Astrocyte of the cerebellum (primary cell): ENCODE measurements at regions not wholly inside any gene's neighbourhood (a gene's known extent, or its start where the extent isn't known, plus 50 kb on each side); places are given as distances from the start of the nearest gene placed in this dataset.

ENCODE experiments used
- DNase-seq: peaks from one replicate; pipeline ENCODE4 v3.0.0-alpha.2; 2011; ENCODE audit warnings: low read depth
- H3K4me3 ChIP-seq: 2 replicates; pipeline ENCODE4 v1.5.1; 2011; ENCODE audit warnings: mild to moderate bottlenecking, low read depth, low read length, moderate library complexity
- CTCF ChIP-seq: IDR thresholded peaks from 2 replicates; pipeline ENCODE4 v1.5.1; 2012; ENCODE audit warnings: low read length, low read depth, moderate library complexity, mild to moderate bottlenecking; ENCODE audit errors: missing control alignments
- in situ Hi-C: cut with HindIII; loops from 2 replicates; pipeline ENCODE4 v1.10.0; 2017; ENCODE audit warnings: low sequenced_read_pairs

GRCh38 chr4:14333616-14334015 lies 668.7 kb upstream of the CPEB2 start:
- DNase-seq: no peak

DNA sequence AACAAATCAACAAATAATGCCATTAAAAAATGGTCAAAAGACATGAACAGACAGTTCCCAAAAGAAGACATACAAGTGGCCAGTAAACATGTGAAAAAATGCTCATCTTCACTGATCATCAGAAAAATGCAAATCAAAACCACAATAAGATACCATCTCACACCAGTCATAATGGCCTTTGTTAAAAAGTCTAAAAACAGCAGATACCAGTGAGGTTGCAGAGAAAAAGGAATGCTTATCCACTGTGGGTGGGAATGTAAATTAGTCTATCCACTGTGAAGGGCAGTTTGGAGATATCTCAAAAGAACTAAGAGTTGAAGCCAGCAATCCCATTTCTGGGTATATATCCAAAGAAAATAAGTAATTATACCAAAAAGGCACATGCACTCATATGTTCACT lies 668.1 kb upstream of the CPEB2 start:
- TF ChIP-seq CTCF: no peak
- in situ Hi-C loops: no loop called here
- H3K4me3 ChIP-seq: no peak overlapping the region
- peak; percentile 12 for DNase-seq

More at GRCh38 chr4:14333616-14334015, 668.7 kb upstream of the CPEB2 start:
- H3K4me3 ChIP-seq: no peak overlapping the region
- no peak for TF ChIP-seq CTCF
- in situ Hi-C loops: no loop called here

DNA sequence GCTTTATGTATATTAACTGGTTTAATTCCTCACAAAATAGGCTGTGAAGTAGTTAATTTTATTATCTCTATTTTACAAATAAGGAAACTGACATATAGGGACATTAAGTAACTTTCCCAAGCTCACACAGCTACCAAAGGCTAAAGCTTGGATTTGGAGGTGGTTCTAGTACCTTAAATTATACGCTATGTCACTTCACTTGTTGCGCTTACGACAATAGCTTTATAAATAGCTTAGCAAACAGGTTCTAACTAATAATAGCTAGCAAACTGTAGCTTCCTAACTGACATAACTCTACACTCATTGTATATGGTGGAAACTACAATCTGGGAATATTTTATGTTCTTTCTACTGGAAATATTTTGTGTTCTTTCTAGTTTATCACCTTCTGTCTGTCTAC lies 666.4 kb upstream of the CPEB2 start:
- no peak for DNase-seq
- H3K4me3 ChIP-seq: no peak overlapping the region
- TF ChIP-seq CTCF: no peak
- in situ Hi-C loops: no loop called here

GRCh38 chr4:14336656-14337055 lies 665.6 kb upstream of the CPEB2 start:
- TF ChIP-seq CTCF: no peak
- DNase-seq: no peak
- no peak overlapping the region for H3K4me3 ChIP-seq
- in situ Hi-C loops: no loop called here

- in situ Hi-C loops: no loop called here
- no peak for TF ChIP-seq CTCF
- no peak for DNase-seq
- no peak overlapping the region for H3K4me3 ChIP-seq
These were observed 664.2 kb upstream of the CPEB2 start for GRCh38 chr4:14337892-14338584.

GRCh38 chr4:14338585-14339265 lies 663.6 kb upstream of the CPEB2 start:
- in situ Hi-C loops: no loop called here
- DNase-seq: no peak
- no peak overlapping the region for H3K4me3 ChIP-seq
- TF ChIP-seq CTCF: no peak
